Liver (tissue), 8 donors: ENCODE measurements at regions not wholly inside any gene's neighbourhood (a gene's known extent, or its start where the extent isn't known, plus 50 kb on each side); places are given as distances from the start of the nearest gene placed in this dataset.

ENCODE experiments used
- DNase-seq: peaks from one replicate; pipeline ENCODE4 v3.0.0-alpha.2; 2017; ENCODE audit warnings: low spot score
- H3K27ac ChIP-seq, 2 donors: one replicate each; pipeline ENCODE4 v1.7.0; 2013; ENCODE audit warnings: inconsistent platforms in 2 of 2, low read length in 2 of 2, control low read depth in 1 of 2, low read depth in 1 of 2, mild to moderate bottlenecking in 1 of 2
- H3K27me3 ChIP-seq, 4 donors: one replicate each; pipeline versions ENCODE4 v1.6.1 to v1.7.0; 2013; ENCODE audit warnings: low read length in 3 of 4, inconsistent platforms in 1 of 4, mild to moderate bottlenecking in 1 of 4, moderate library complexity in 1 of 4; ENCODE audit not compliant: control insufficient read depth in 4 of 4, insufficient read depth in 4 of 4
- H3K36me3 ChIP-seq, 4 donors: one replicate each; pipeline versions ENCODE4 v1.6.1 to v1.7.0; 2013; ENCODE audit warnings: low read length in 3 of 4, mild to moderate bottlenecking in 3 of 4, low read depth in 1 of 4, moderate library complexity in 1 of 4; ENCODE audit not compliant: control insufficient read depth in 4 of 4, insufficient read depth in 3 of 4
- H3K4me1 ChIP-seq, 4 donors: one replicate each; pipeline versions ENCODE4 v1.6.1 to v1.7.0; 2013; ENCODE audit warnings: low read length in 3 of 4, mild to moderate bottlenecking in 3 of 4, moderate library complexity in 1 of 4; ENCODE audit not compliant: control insufficient read depth in 4 of 4, insufficient read depth in 4 of 4
- H3K4me3 ChIP-seq, 3 donors: one replicate each; pipeline versions ENCODE4 v1.6.1 to v1.7.0; 2013; ENCODE audit warnings: low read length in 3 of 3, control low read depth in 1 of 3, low read depth in 1 of 3, mild to moderate bottlenecking in 1 of 3
- H3K9ac ChIP-seq, 2 donors: one replicate each; pipeline ENCODE4 v1.7.0; 2013; ENCODE audit warnings: low read length in 2 of 2, mild to moderate bottlenecking in 2 of 2, moderate library complexity in 2 of 2, control low read depth in 1 of 2, low read depth in 1 of 2
- H3K9me3 ChIP-seq, 4 donors: one replicate each; pipeline versions ENCODE4 v1.6.1 to v1.7.0; 2013; ENCODE audit warnings: low read length in 3 of 4; ENCODE audit not compliant: control insufficient read depth in 4 of 4
- EGR1 ChIP-seq, 2 donors: IDR thresholded peaks; 2 replicates each; pipeline ENCODE4 v1.6.1; 2016 to 2018; ENCODE audit warnings: antibody characterized with exemption in 2 of 2, low read depth in 2 of 2
- FOXA1 ChIP-seq: IDR thresholded peaks from 2 replicates; pipeline ENCODE4 v1.6.1; 2016; ENCODE audit warnings: antibody characterized with exemption
- FOXA2 ChIP-seq: IDR thresholded peaks from 2 replicates; pipeline ENCODE4 v1.6.1; 2016; ENCODE audit warnings: antibody characterized with exemption
- GABPA ChIP-seq, 2 donors: IDR thresholded peaks in 1 of 2; conservative IDR thresholded peaks in 1 of 2; 2 replicates each; pipeline ENCODE4 v1.6.1; 2016; ENCODE audit warnings: antibody characterized with exemption in 2 of 2, mild to moderate bottlenecking in 1 of 2, moderate library complexity in 1 of 2
- HNF4A ChIP-seq, 2 donors: conservative IDR thresholded peaks; 2 replicates each; pipeline ENCODE4 v1.6.1; 2016; ENCODE audit warnings: antibody characterized with exemption in 2 of 2, mild to moderate bottlenecking in 2 of 2
- HNF4G ChIP-seq: IDR thresholded peaks from 2 replicates; pipeline ENCODE4 v1.6.1; 2016; ENCODE audit warnings: antibody characterized with exemption
- JUND ChIP-seq, 2 donors: IDR thresholded peaks; 2 replicates each; pipeline ENCODE4 v1.6.1; 2016; ENCODE audit warnings: antibody characterized with exemption in 2 of 2
- NR2F2 ChIP-seq: IDR thresholded peaks from 2 replicates; pipeline ENCODE4 v1.6.1; 2016; ENCODE audit warnings: antibody characterized with exemption
- RAD21 ChIP-seq, 2 donors: IDR thresholded peaks; 2 replicates each; pipeline ENCODE4 v1.6.1; 2016; ENCODE audit warnings: antibody characterized with exemption in 2 of 2, mild to moderate bottlenecking in 2 of 2
- RXRA ChIP-seq, 2 donors: IDR thresholded peaks; 2 replicates each; pipeline ENCODE4 v1.6.1; 2017 to 2018; ENCODE audit warnings: antibody characterized with exemption in 2 of 2, mild to moderate bottlenecking in 1 of 2
- SP1 ChIP-seq: IDR thresholded peaks from 2 replicates; pipeline ENCODE4 v1.6.1; 2018; ENCODE audit warnings: antibody characterized with exemption, mild to moderate bottlenecking
- TAF1 ChIP-seq: conservative IDR thresholded peaks from 2 replicates; pipeline ENCODE4 v1.6.1; 2016; ENCODE audit warnings: antibody characterized with exemption, mild to moderate bottlenecking
- YY1 ChIP-seq: IDR thresholded peaks from 2 replicates; pipeline ENCODE4 v1.6.1; 2016; ENCODE audit warnings: antibody characterized with exemption, mild to moderate bottlenecking
- WGBS: extraction: QIAGEN DNeasy Blood & Tissue Kit; methylation state at CpG from one replicate; pipeline ENCODE4 v1.1.7; 2013; 5-methylcytosine and 5-hydroxymethylcytosine counted together
- TF ChIP-seq, protein P1 (sequence below): IDR thresholded peaks from 2 replicates; pipeline ENCODE4 v1.6.1; 2016; ENCODE audit warnings: antibody characterized with exemption, mild to moderate bottlenecking
- TF ChIP-seq, protein P2 (sequence below): IDR thresholded peaks from 2 replicates; pipeline ENCODE4 v1.6.1; 2016; ENCODE audit warnings: antibody characterized with exemption
- TF ChIP-seq, protein P3 (sequence below): fragments of 150-350 bp; IDR thresholded peaks from 2 replicates; pipeline ENCODE4 v1.5.1; 2017; ENCODE audit warnings: improper control_type of control experiment, low read depth, low read length; ENCODE audit not compliant: missing input control
- donor health status: healthy.
- donor health status: healthy.
- donor health status: healthy.
- donor health status: healthy.
- donor health status: healthy.

DNA sequence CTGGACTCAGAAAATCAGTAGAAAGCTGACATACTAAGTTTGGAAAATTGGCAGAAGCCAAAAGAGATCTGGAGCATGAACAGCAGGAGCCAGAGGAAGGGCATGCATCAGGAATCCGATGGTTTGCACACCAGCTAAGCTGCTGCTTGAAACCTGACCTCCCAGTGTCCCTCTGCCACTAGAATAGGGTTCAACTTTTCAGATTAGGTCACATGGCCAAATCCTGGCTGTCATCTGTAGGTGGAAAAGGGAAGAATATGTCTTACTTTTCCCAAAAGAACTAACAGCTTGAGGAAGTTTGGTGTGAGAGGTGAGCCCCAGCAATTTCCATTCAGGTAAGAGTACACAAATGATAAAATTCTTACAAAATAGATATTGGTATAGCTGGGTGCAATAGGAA lies 732.6 kb downstream of the RERGL start:
- no peak for DNase-seq
- no peaks in the 10 kb centered on the region for H3K27me3 ChIP-seq
- H3K36me3 ChIP-seq, result no peaks in the 10 kb centered on the region
- TF ChIP-seq, protein P1, sequence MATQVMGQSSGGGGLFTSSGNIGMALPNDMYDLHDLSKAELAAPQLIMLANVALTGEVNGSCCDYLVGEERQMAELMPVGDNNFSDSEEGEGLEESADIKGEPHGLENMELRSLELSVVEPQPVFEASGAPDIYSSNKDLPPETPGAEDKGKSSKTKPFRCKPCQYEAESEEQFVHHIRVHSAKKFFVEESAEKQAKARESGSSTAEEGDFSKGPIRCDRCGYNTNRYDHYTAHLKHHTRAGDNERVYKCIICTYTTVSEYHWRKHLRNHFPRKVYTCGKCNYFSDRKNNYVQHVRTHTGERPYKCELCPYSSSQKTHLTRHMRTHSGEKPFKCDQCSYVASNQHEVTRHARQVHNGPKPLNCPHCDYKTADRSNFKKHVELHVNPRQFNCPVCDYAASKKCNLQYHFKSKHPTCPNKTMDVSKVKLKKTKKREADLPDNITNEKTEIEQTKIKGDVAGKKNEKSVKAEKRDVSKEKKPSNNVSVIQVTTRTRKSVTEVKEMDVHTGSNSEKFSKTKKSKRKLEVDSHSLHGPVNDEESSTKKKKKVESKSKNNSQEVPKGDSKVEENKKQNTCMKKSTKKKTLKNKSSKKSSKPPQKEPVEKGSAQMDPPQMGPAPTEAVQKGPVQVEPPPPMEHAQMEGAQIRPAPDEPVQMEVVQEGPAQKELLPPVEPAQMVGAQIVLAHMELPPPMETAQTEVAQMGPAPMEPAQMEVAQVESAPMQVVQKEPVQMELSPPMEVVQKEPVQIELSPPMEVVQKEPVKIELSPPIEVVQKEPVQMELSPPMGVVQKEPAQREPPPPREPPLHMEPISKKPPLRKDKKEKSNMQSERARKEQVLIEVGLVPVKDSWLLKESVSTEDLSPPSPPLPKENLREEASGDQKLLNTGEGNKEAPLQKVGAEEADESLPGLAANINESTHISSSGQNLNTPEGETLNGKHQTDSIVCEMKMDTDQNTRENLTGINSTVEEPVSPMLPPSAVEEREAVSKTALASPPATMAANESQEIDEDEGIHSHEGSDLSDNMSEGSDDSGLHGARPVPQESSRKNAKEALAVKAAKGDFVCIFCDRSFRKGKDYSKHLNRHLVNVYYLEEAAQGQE, result no peak
- no peak for TF ChIP-seq HNF4A (conservative IDR thresholded peaks at IDR 0.05)
- TF ChIP-seq TAF1, result no peak
- no peak for TF ChIP-seq FOXA2
- TF ChIP-seq, protein P2, sequence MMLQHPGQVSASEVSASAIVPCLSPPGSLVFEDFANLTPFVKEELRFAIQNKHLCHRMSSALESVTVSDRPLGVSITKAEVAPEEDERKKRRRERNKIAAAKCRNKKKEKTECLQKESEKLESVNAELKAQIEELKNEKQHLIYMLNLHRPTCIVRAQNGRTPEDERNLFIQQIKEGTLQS, result no peak
- no peak for TF ChIP-seq JUND (IDR thresholded peaks at IDR 0.05)
- TF ChIP-seq, protein P3, sequence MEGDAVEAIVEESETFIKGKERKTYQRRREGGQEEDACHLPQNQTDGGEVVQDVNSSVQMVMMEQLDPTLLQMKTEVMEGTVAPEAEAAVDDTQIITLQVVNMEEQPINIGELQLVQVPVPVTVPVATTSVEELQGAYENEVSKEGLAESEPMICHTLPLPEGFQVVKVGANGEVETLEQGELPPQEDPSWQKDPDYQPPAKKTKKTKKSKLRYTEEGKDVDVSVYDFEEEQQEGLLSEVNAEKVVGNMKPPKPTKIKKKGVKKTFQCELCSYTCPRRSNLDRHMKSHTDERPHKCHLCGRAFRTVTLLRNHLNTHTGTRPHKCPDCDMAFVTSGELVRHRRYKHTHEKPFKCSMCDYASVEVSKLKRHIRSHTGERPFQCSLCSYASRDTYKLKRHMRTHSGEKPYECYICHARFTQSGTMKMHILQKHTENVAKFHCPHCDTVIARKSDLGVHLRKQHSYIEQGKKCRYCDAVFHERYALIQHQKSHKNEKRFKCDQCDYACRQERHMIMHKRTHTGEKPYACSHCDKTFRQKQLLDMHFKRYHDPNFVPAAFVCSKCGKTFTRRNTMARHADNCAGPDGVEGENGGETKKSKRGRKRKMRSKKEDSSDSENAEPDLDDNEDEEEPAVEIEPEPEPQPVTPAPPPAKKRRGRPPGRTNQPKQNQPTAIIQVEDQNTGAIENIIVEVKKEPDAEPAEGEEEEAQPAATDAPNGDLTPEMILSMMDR, result no peak
- no peak for TF ChIP-seq EGR1 (IDR thresholded peaks at IDR 0.05; ENCODE audit: low read depth in 2 of 2)
- TF ChIP-seq GABPA (IDR thresholded peaks at IDR 0.05 in 1 of 2, conservative IDR thresholded peaks at IDR 0.05 in 1 of 2), result no peak
- no peak for TF ChIP-seq SP1
- no peak for TF ChIP-seq NR2F2
- TF ChIP-seq FOXA1, result no peak
- TF ChIP-seq RXRA (IDR thresholded peaks at IDR 0.05), result no peak
- TF ChIP-seq HNF4G, result no peak
- no peaks in the 10 kb centered on the region for H3K4me1 ChIP-seq
- no peak overlapping the region for H3K27ac ChIP-seq
- no peak overlapping the region for H3K4me3 ChIP-seq
- 43% methylated on average over 1 of the region's 1 CpG for WGBS
- H3K9me3 ChIP-seq, result peaks cover 0 to 1% (median 0%) of the 10 kb centered on the region in 4 donors
- H3K9ac ChIP-seq, result no peak overlapping the region

DNA sequence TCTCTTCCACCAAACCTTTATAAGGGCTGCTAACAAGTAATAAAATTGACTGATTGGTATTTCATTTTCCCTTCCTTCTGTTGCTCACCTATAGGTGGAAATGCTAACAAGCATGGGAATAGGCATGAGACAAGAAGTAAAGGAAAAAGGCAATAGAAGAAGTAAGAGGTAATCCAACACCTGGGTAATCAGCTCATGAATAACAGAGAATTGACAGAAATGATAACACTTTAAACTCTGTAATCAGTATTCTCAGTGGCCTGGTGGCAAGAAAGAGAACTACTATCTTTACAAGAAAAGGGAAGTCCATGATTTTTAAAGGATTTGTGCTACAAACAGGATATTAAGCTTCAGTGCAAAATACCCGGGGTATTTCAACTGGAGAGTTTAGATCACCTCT lies 737.8 kb downstream of the RERGL start:
- WGBS, result 53% methylated on average over 1 of the region's 1 CpG
- TF ChIP-seq EGR1 (IDR thresholded peaks at IDR 0.05; ENCODE audit: low read depth in 2 of 2) (no peak), YY1 (no peak), HNF4G (no peak), RAD21 (IDR thresholded peaks at IDR 0.05) (no peak), GABPA (IDR thresholded peaks at IDR 0.05 in 1 of 2, conservative IDR thresholded peaks at IDR 0.05 in 1 of 2) (no peak), JUND (IDR thresholded peaks at IDR 0.05) (no peak), NR2F2 (no peak), RXRA (IDR thresholded peaks at IDR 0.05) (no peak), TAF1 (no peak)
- TF ChIP-seq, protein P1, result no peak
- TF ChIP-seq, protein P3, result no peak
- Histone ChIP-seq H3K4me1 (no peaks in the 10 kb centered on the region), H3K9me3 (peaks cover 0 to 1% (median 0%) of the 10 kb centered on the region in 4 donors), H3K4me3 (no peak overlapping the region), H3K9ac (no peak overlapping the region), H3K36me3 (no peaks in the 10 kb centered on the region), H3K27me3 (no peaks in the 10 kb centered on the region), H3K27ac (no peak overlapping the region)
- no peak for DNase-seq
